ENCODE measurements at regions not wholly inside any gene's neighbourhood (a gene's known extent, or its start where the extent isn't known, plus 50 kb on each side); places are given as distances from the start of the nearest gene placed in this dataset.
A peak's percentile ranks its signal among the peaks of the same experiment; 100 is the strongest.

DNA sequence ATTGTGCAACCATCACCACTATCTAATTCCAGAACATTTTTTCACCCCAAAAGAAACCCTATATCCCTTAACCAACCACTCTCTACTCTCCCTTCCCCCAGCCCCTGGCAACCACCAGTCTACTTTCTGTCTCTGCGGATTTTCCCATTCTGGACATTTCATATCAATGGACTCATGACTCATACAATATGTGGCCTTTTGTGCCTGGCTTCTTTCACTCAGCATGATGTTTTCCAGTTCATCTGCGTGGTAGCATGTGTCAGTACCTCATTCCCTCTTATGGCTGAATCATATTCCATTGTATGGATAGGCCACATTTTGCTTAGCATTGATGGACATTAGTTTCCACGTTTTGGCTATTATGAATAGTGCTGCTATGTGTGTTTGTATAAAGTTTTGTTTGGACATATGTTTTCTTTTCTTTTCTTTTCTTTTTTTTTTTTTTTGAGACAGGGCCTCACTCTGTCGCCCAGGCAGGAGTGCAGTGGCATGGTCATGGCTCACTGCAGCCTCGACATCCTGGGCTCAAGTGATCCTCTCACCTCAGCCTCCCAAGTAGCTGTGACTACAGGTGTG, 335.4 kb downstream of the BCOR start:
- H3K4me3 ChIP-seq (ENCODE audit: low read depth, low read length): no peak overlapping the region
- DNase-seq (ENCODE audit: low read depth): peak; percentile 95
- no peak for TF ChIP-seq CTCF (conservative IDR thresholded peaks at IDR 0.05; ENCODE audit: low read depth, low read length)

- no peak for TF ChIP-seq CTCF (conservative IDR thresholded peaks at IDR 0.05; ENCODE audit: low read depth, low read length)
- DNase-seq (ENCODE audit: low read depth): peak; percentile 68
- H3K4me3 ChIP-seq (ENCODE audit: low read depth, low read length): no peak overlapping the region
Observed at GRCh38 chrX:39764441-39764914, 333.3 kb downstream of the BCOR start.

GRCh38 chrX:39765327-39765726, 332.4 kb downstream of the BCOR start:
- DNase-seq (ENCODE audit: low read depth): no peak
- H3K4me3 ChIP-seq (ENCODE audit: low read depth, low read length): no peak overlapping the region
- no peak for TF ChIP-seq CTCF (conservative IDR thresholded peaks at IDR 0.05; ENCODE audit: low read depth, low read length)

DNA sequence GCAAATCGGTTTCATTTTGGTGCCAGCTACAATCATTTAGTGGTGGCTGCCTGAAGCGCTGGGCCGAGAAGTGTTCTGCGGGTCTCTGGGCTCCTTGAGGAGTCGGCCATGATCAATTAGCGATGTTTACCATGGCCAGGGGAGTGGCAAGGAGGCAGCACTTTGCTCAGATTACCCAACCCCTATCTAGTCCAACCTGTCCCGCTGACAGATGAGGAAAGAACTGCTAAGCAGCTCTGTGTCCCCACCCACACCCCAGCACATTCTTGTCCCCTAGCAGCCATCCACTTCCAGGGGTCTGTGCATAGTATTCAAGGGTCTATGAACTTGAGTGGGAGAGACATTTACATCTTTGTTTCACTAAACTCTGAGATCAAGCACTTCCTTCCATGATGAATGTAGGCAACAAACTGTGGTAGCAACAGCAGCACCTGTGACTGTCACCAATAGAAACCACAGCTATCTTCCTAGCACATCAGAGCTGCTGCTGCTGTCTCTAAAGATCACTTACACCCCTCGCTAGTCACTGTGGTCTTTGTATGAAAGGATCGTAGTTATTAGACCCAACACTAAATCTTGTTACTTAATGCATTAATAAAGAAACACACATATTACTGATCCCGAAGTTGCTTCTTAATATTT, 331.6 kb downstream of the BCOR start:
- TF ChIP-seq CTCF (conservative IDR thresholded peaks at IDR 0.05; ENCODE audit: low read depth, low read length): no peak
- no peak overlapping the region for H3K4me3 ChIP-seq (ENCODE audit: low read depth, low read length)
- no peak for DNase-seq (ENCODE audit: low read depth)

DNA sequence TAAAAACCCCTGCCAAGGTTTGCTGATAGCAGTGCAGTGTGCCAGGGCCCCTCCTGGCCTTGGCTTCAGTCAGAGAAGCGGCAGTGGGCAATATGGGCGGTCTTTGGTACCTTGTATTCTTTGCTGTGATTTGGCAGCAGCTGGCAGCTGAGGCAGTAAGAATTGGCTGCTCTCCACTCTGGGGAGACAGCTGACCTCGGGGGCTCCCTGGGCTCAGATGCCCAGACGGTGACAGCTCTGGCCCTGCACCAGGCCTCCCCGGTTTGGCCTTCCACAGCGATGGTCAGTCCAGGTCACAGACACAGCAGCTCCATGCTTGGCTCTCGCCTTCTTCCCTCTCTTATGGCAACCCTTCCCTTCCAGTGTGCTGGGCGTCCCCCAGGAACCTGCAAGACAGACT, 330.9 kb downstream of the BCOR start:
- H3K4me3 ChIP-seq (ENCODE audit: low read depth, low read length): no peak overlapping the region
- no peak for TF ChIP-seq CTCF (conservative IDR thresholded peaks at IDR 0.05; ENCODE audit: low read depth, low read length)
- no peak for DNase-seq (ENCODE audit: low read depth)

DNA sequence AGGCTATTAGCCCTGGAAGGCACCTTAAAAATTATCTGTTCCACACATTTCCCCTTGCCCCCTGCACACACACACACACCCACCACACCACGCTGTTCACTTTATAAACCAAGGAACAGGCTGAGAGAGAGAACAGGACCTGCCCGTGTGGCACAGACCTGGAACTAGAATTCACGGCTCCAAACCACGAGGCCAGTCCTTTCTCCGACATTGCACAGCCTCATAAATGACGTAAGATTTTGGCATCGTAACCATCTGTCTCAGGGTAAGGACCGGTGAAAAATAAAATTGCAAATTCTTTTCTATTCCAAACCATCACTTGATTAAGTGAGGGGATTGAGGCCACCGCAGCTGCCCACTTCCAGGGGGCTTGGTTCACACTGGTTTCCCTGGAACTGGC, 330.3 kb downstream of the BCOR start:
- no peak for TF ChIP-seq CTCF (conservative IDR thresholded peaks at IDR 0.05; ENCODE audit: low read depth, low read length)
- no peak overlapping the region for H3K4me3 ChIP-seq (ENCODE audit: low read depth, low read length)
- no peak for DNase-seq (ENCODE audit: low read depth)

- H3K4me3 ChIP-seq (ENCODE audit: low read depth, low read length): no peak overlapping the region
- TF ChIP-seq CTCF (conservative IDR thresholded peaks at IDR 0.05; ENCODE audit: low read depth, low read length): no peak
- DNase-seq (ENCODE audit: low read depth): no peak
Observed at GRCh38 chrX:39769748-39770147, 328.0 kb downstream of the BCOR start.

Measured in choroid plexus epithelial cell (primary cell).